ENCODE measurements at regions not wholly inside any gene's neighbourhood (a gene's known extent, or its start where the extent isn't known, plus 50 kb on each side); places are given as distances from the start of the nearest gene placed in this dataset.
"Not testable (repeated sequence)": the region's sequence is repeated elsewhere in the genome, so short reads cannot be mapped to it uniquely, and the experiment has no call there.

GRCh38 chr7:56367411-56367810 lies 251.2 kb upstream of the NUPR2 start:
- TF ChIP-seq, protein P1, sequence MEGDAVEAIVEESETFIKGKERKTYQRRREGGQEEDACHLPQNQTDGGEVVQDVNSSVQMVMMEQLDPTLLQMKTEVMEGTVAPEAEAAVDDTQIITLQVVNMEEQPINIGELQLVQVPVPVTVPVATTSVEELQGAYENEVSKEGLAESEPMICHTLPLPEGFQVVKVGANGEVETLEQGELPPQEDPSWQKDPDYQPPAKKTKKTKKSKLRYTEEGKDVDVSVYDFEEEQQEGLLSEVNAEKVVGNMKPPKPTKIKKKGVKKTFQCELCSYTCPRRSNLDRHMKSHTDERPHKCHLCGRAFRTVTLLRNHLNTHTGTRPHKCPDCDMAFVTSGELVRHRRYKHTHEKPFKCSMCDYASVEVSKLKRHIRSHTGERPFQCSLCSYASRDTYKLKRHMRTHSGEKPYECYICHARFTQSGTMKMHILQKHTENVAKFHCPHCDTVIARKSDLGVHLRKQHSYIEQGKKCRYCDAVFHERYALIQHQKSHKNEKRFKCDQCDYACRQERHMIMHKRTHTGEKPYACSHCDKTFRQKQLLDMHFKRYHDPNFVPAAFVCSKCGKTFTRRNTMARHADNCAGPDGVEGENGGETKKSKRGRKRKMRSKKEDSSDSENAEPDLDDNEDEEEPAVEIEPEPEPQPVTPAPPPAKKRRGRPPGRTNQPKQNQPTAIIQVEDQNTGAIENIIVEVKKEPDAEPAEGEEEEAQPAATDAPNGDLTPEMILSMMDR (IDR thresholded peaks at IDR 0.05), result not testable (repeated sequence)
- TF ChIP-seq ZFX (IDR thresholded peaks at IDR 0.05; ENCODE audit: borderline replicate concordance), result not testable (repeated sequence)

Measured in 22Rv1 (cell line).